ENCODE measurements at regions not wholly inside any gene's neighbourhood (a gene's known extent, or its start where the extent isn't known, plus 50 kb on each side); places are given as distances from the start of the nearest gene placed in this dataset.

DNA sequence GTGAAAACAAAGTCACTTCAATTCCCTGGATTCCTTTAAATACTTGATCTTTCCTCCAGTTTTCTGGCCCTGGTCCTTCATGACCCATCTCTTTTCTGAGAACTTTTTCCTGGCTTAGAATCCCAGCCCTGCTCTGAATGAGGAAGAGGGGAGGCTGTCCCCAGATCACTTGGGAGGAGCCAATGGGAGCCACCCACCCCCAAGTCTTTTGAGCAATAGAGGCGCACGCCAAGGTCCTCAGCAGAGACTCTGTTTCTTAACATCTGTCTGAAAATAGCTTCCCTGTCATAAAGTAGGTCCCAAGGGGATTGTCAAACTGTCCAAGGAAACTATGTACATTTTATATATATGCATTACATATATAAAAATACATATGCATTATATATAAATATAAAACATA lies 126.8 kb downstream of the ADRA2A start:
- no peak for DNase-seq (ENCODE audit: low read depth)

DNA sequence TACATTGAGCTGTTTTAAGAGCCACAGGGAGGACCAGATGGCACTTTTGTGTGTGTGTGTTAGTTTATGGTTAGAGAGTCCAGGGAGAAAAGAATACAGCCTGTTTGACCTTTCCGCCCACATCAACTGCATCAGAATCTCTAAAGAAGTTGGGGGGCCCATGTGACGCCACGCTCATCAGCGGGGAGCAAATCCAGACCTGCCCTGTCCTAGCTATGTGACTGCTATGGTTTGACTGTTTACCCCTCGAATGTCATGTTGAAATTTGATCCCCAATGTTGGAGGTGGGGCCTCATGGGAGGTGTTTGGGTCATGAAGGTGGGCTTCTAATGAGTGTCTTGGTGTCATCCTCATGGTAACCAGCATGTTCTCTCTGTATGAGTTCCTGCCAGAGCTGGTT lies 128.0 kb downstream of the ADRA2A start:
- DNase-seq (ENCODE audit: low read depth) = no peak

DNA sequence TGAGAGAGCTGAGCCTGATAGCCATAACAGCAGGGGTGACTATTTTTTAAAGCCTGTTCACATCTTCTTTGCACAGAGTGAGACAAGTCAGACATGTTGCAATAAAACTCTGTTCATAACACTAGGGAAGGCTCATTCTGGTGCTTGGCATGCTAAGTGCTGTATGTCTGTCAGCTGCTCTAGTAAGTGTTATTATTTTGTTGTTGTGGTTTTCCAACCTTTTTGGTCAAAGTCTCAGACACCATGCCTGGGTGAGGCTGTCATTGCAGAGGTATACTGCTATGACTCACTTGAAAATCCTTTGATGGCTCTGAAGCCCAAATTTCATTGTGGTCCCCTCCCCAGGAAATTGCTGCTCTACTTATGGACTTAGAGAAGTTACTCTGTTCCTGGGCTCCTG lies 129.7 kb downstream of the ADRA2A start:
- no peak for DNase-seq (ENCODE audit: low read depth)

- DNase-seq (ENCODE audit: low read depth) = no peak
These were observed 130.7 kb downstream of the ADRA2A start for GRCh38 chr10:111207500-111207899.

- no peak for DNase-seq (ENCODE audit: low read depth)
These were observed 132.1 kb downstream of the ADRA2A start for GRCh38 chr10:111208951-111209350.

DNA sequence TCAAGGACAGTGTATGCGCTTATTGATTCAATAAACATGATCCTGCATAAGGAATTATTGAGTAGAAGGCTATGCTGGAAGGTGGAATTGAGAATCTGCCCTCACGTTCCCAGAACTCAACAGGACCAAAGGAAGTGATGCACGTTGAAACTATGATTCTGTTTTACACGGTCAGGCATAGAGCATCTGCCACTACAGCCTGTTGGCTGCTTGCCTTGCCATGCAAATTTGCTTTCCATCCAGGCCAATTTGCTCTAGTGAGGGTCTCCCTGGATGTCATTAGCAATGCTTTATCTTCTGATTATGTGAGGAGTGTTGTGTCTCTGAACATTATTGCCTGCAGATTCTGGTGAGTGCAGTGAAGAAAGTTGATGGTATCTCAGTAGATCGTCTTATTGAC lies 132.9 kb downstream of the ADRA2A start:
- no peak for DNase-seq (ENCODE audit: low read depth)

- no peak for DNase-seq (ENCODE audit: low read depth)
These were observed 134.4 kb downstream of the ADRA2A start for GRCh38 chr10:111211241-111211640.

DNA sequence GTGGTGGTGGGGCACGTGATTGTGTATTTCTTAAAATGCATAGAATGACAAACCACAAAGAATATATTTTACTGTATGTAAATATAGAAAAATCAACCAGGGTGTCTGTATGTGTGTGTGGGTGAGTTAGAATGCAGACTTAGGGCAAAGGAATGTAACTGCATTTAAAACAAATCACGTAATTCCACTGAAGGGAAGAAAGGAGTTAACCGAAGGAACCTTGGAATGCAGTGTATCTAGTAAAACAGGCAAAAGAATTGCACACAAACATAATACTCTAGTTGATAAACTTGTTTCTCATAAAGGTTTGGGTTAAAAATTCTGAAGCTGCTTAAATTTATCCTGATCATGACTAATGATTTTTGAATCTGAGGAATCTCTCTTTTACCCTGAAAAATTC lies 134.9 kb downstream of the ADRA2A start:
- DNase-seq (ENCODE audit: low read depth) = no peak

DNA sequence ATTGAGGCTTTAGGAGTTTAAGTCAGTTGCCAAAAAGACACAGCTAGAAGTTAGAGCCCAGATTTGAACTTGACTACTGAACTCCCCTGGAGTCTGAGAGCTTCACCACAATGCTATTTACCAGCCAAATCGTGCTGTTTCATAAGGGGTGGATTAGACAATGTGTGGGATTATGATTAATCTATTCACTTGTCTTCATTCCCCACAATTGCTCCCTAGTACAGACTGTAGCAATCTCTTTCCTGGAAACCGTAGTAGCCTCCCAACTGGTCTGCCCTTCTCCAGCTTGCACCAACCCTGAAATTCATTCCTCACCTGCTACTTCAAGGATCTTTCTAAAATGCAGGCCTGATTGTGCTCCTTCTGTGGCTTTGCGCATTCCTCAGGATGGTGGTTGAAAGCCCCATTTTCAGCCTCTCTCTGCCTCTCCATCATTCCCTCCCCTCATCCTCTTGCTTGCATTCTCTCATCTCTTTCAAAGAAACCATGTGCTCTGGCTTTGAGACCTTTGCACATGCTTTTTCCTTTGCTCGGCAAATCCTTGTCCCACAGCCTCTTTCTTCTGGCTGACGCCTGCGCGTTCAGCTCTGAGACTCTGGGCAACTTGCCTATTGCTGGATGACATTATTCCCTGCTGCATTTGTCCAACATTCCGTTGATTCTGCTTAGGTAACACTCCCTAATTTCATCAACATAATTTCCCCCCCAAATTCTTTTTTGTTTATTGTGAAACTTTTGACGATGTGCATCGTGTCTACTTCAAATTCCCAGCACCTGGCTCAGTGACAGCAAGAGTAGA lies 145.1 kb downstream of the ADRA2A start:
- no peak for DNase-seq (ENCODE audit: low read depth)

GRCh38 chr10:111222961-111223360 lies 146.1 kb downstream of the ADRA2A start:
- DNase-seq (ENCODE audit: low read depth) = no peak

- no peak for DNase-seq (ENCODE audit: low read depth)
These were observed 154.9 kb downstream of the ADRA2A start for GRCh38 chr10:111231779-111232178.

GRCh38 chr10:111233439-111233838 lies 156.6 kb downstream of the ADRA2A start:
- no peak for DNase-seq (ENCODE audit: low read depth)

GRCh38 chr10:111234234-111234913 lies 157.5 kb downstream of the ADRA2A start:
- no peak for DNase-seq (ENCODE audit: low read depth)

GRCh38 chr10:111234914-111235302 lies 158.1 kb downstream of the ADRA2A start:
- no peak for DNase-seq (ENCODE audit: low read depth)

DNA sequence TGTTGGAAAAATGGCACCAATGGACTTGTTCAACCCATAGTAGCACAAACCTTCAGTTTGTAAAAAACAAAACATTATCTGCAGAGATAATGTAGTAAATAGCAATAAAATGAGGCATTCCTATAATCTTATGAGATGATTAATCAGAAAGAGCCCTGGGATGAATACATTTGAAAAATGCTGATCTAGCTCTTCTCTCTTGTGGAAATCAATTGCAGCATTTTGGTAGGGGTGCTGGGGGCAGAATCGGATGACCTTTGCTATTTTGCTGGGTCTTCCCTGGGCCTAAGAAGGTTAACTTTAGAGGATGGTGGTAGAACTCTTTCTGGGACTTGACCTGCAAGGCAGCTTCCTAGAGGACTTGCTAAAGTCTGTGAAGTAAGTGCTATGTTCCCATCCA lies 163.5 kb downstream of the ADRA2A start:
- DNase-seq (ENCODE audit: low read depth) = no peak

GRCh38 chr10:111243126-111243525 lies 166.3 kb downstream of the ADRA2A start:
- DNase-seq (ENCODE audit: low read depth) = no peak

DNA sequence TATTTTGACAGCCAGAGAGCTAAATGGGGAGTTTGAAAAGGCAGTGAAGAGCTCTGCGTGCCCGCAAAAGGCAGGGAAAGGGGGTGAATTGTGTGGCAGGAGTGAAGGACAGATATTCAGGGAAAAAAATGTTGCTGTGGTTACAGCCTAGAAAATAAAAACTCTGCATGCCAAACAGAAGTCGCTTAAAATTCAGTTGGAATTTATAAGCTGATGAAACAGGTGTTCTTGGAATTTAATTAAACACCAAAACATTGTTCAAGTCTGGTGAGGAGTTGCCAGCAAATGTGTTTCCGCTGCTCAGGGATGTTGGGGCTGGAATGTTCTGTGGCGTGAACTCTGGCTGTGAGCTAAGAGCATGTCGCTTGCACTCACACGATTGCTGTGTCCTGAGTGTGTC lies 169.3 kb downstream of the ADRA2A start:
- no peak for DNase-seq (ENCODE audit: low read depth)

DNA sequence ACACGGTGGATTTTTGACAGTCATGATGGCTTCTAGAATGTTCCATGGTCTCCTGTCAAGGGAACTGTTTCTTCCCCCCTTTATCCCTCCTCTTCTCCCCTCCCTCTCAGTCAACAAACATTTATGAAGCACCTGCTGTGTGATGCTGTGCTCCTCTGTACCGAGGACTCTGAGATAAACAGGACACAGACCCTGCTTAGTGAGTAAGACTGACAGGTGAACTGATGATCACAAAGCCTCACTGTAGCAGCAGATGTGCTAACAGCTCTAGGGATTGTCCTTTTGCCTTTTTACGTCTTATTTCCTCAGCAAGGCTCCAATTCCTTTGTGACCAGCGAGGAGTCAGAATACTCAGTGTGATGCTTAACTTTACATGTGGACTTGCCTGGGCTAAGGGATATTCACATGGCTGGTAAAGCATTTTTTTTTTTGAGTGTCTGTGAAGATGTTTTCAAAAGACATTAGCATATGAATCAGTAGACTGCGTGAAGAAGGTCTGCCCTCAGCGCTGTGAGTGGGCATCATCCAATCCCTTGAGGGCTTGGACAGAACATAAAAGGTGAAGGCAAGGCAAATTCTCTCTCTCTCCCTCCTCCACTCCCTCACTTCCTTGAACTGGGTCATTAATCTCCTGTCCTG lies 170.1 kb downstream of the ADRA2A start:
- no peak for DNase-seq (ENCODE audit: low read depth)

GRCh38 chr10:111247781-111248389 lies 171.1 kb downstream of the ADRA2A start:
- DNase-seq (ENCODE audit: low read depth) = no peak

GRCh38 chr10:111249925-111250324 lies 173.1 kb downstream of the ADRA2A start:
- no peak for DNase-seq (ENCODE audit: low read depth)

- DNase-seq (ENCODE audit: low read depth) = no peak
These were observed 184.3 kb downstream of the ADRA2A start for GRCh38 chr10:111261081-111261615.

DNA sequence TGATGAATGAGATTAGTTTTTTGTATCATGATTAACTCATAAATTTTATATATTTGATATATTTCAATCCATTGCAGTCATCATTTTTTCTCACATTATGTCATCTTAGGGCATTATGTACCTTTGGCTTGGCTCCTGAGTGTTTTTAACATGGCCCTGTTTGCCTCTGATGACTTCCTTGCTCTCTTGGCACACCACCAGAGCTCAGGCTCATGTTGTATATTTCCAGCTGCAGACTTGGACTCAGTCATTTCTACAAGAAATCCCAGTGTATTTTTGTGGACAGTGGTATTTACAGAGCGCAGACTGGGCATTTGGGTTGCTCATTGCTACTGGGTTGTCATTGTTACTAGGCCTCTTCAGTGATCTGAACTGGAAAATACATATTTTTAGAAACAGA lies 188.5 kb downstream of the ADRA2A start:
- DNase-seq (ENCODE audit: low read depth) = no peak

DNA sequence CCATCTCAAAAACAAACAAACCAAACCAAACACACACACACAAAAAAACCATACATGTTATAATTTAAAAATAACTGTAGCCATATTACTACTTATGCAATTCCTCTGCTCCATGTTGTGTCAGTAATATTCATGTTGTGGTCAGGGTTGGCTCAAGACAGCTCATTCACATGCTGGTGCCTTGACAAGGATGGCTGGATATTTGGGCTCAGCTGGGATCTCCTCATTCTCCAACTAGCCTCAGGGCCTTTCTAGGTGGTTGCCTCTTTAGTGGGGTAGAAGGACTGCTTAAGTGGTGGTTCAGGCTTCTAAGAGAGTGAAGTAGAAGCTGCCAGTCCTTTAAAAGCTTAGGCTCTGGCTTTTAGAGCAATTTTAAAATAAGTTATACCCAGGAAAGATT lies 189.3 kb downstream of the ADRA2A start:
- DNase-seq (ENCODE audit: low read depth) = no peak
